Tibial nerve (tissue), 4 donors: ENCODE measurements at regions not wholly inside any gene's neighbourhood (a gene's known extent, or its start where the extent isn't known, plus 50 kb on each side); places are given as distances from the start of the nearest gene placed in this dataset.

Experiments
- CTCF ChIP-seq, 5 experiments: fragments of 200-600 bp in 3 of 5; fragments of 450-650 bp in 2 of 5; sonication (generic) in 3 of 5; IDR thresholded peaks; one replicate each; pipeline ENCODE4 v1.5.1; 2016 to 2019; ENCODE audit warnings: antibody characterized with exemption in 5 of 5, mild to moderate bottlenecking in 3 of 5, moderate library complexity in 2 of 5
- EP300 ChIP-seq, 2 donors: sonication (generic); formaldehyde crosslinking; IDR thresholded peaks; one replicate each; pipeline ENCODE4 v1.6.1; 2017; ENCODE audit warnings: antibody characterized with exemption in 2 of 2, mild to moderate bottlenecking in 1 of 2
- POLR2A ChIP-seq, 2 donors: fragments of 450-650 bp; IDR thresholded peaks; one replicate each; pipeline ENCODE4 v1.6.1; 2017; ENCODE audit warnings: antibody characterized with exemption in 2 of 2, mild to moderate bottlenecking in 2 of 2, moderate library complexity in 2 of 2

GRCh38 chr11:26247340-26247739 lies 84.6 kb upstream of the ANO3 start:
- no peak for TF ChIP-seq CTCF (IDR thresholded peaks at IDR 0.05)
- TF ChIP-seq EP300 (IDR thresholded peaks at IDR 0.05): no peak
- TF ChIP-seq POLR2A (IDR thresholded peaks at IDR 0.05): no peak
